Tibial nerve (tissue), 4 donors: ENCODE measurements at regions not wholly inside any gene's neighbourhood (a gene's known extent, or its start where the extent isn't known, plus 50 kb on each side); places are given as distances from the start of the nearest gene placed in this dataset.

Experiments used
- DNase-seq, 2 donors: peaks; one replicate each; pipeline ENCODE4 v3.0.0-alpha.2; 2019; ENCODE audit warnings: low spot score in 2 of 2
- H3K27ac ChIP-seq, 4 donors: fragments of 200-600 bp; sonication (generic) in 3 of 4; one replicate each; pipeline ENCODE4 v1.5.1; 2017 to 2019; ENCODE audit warnings: mild to moderate bottlenecking in 1 of 4
- H3K27me3 ChIP-seq, 2 donors: fragments of 200-600 bp; sonication (generic) in 1 of 2; one replicate each; pipeline versions ENCODE4 v1.5.1 to v1.6.0; 2017 to 2019
- H3K36me3 ChIP-seq, 3 donors: fragments of 200-600 bp; sonication (generic); one replicate each; pipeline ENCODE4 v1.5.1; 2018 to 2019
- H3K4me1 ChIP-seq, 4 donors: fragments of 200-600 bp; sonication (generic) in 3 of 4; one replicate each; pipeline ENCODE4 v1.5.1; 2017 to 2019
- H3K4me3 ChIP-seq, 4 donors: fragments of 200-600 bp; sonication (generic) in 3 of 4; one replicate each; pipeline ENCODE4 v1.5.1; 2017 to 2019; ENCODE audit warnings: mild to moderate bottlenecking in 1 of 4, moderate library complexity in 1 of 4
- H3K9me3 ChIP-seq, 4 donors: fragments of 200-600 bp; sonication (generic) in 3 of 4; one replicate each; pipeline ENCODE4 v1.5.1; 2017 to 2019
- EP300 ChIP-seq, 2 donors: sonication (generic); formaldehyde crosslinking; IDR thresholded peaks; one replicate each; pipeline ENCODE4 v1.6.1; 2017; ENCODE audit warnings: antibody characterized with exemption in 2 of 2, mild to moderate bottlenecking in 1 of 2
- POLR2A ChIP-seq, 2 donors: fragments of 450-650 bp; IDR thresholded peaks; one replicate each; pipeline ENCODE4 v1.6.1; 2017; ENCODE audit warnings: antibody characterized with exemption in 2 of 2, mild to moderate bottlenecking in 2 of 2, moderate library complexity in 2 of 2
- WGBS, 2 donors: methylation state at CpG; one replicate each; pipeline ENCODE4 v1.1.5; 2018; 5-methylcytosine and 5-hydroxymethylcytosine counted together
- TF ChIP-seq, protein P1 (sequence below), 5 experiments: fragments of 200-600 bp in 3 of 5; fragments of 450-650 bp in 2 of 5; sonication (generic) in 3 of 5; IDR thresholded peaks; one replicate each; pipeline ENCODE4 v1.5.1; 2016 to 2019; ENCODE audit warnings: antibody characterized with exemption in 5 of 5, mild to moderate bottlenecking in 3 of 5, moderate library complexity in 2 of 5

DNA sequence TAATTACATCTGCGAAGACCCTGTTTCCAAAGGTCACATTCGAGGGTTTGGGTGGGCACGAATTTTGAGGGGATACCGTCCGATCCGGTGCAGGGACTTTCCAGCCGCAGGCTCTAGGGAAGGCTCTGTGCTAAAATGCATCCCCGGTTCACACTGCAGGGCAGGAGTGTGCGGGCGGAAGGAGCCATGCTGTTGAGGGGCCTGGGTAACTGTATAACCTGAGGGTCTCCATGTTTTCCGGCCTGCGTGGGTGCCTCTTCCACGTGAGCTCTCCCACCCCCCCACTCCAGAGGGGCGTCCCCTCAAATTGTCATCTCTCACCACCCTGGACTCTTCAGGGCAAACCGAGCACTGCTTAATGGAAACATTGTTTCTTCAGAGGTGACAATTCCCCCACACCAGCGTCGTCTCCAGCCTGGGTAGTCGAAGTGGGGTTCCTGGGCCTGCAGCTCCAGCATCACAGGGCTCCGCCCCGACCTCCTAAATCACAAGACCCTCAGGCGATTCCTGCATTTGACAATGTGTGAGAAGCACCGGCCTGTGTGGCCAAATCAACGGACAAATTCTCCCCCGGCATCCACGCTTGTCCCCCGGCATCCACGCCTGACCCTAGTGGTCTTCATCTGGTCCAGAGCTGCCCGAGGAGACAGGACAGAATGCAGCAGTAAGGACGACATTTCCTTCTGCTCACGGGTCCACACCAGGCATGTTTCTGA is 51.2 kb downstream of the FOXL3 start:
- 78 to 79% methylated on average over 30 of the region's 30 CpGs for WGBS, 2 donors

DNA sequence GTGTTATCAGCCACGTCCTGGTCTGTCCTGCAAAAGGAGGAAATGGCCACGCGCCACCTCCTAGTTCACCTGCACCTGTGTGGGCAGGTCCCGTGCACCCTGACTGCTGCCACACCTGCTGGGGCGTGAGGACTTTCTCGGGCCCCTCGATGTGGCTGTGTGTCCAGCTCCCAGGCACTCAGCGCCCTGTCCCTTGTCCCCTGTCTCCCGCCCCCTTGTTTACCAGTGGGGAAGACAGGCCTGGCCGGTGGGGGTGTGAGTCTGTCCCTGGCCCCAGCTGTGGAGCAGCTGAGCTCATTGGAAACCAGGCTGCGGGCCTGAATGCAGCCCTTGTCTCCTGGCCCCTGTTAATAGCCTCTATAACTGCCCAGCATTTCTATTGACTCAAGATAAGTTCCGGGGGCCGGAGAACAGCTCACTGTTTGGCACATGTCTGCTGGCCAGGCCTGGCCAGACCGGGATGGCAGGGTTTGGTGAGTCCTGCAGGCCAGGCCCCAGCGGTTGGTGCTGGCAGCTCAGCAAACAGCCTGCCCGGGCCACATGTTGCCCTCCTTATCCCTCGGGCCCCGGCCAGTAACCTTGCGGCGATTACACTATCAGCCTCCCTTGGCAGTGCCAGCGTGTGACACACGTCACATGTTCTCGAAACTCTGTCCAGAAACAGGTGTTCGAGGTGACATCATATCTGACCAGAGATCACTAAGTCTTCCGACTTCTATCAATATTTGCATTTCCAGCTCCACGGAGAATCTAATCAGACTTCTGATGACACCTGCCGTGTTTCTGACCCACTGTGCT is 52.1 kb downstream of the FOXL3 start:
- no peaks in the 10 kb centered on the region for H3K27me3 ChIP-seq
- DNase-seq = no peak
- 58 to 59% methylated on average over 26 to 27 of the region's 27 CpGs for WGBS, 2 donors
- H3K4me3 ChIP-seq = no peak overlapping the region
- H3K4me1 ChIP-seq = peaks cover 0 to 35% (median 21%) of the 10 kb centered on the region in 4 donors
- H3K27ac ChIP-seq = peak overlapping the region in 3 of 4 donors; percentile 47 to 76 (median 72)
- H3K9me3 ChIP-seq = no peaks in the 10 kb centered on the region
- H3K36me3 ChIP-seq = no peaks in the 10 kb centered on the region
- TF ChIP-seq POLR2A (IDR thresholded peaks at IDR 0.05) (no peak), EP300 (IDR thresholded peaks at IDR 0.05) (peak in 1 of 2 donors; percentile 73)
- TF ChIP-seq, protein P1, sequence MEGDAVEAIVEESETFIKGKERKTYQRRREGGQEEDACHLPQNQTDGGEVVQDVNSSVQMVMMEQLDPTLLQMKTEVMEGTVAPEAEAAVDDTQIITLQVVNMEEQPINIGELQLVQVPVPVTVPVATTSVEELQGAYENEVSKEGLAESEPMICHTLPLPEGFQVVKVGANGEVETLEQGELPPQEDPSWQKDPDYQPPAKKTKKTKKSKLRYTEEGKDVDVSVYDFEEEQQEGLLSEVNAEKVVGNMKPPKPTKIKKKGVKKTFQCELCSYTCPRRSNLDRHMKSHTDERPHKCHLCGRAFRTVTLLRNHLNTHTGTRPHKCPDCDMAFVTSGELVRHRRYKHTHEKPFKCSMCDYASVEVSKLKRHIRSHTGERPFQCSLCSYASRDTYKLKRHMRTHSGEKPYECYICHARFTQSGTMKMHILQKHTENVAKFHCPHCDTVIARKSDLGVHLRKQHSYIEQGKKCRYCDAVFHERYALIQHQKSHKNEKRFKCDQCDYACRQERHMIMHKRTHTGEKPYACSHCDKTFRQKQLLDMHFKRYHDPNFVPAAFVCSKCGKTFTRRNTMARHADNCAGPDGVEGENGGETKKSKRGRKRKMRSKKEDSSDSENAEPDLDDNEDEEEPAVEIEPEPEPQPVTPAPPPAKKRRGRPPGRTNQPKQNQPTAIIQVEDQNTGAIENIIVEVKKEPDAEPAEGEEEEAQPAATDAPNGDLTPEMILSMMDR (IDR thresholded peaks at IDR 0.05) = peak in 1 of 5 experiments; percentile 11

More for the DNA sequence above, 51.2 kb downstream of the FOXL3 start:
- TF ChIP-seq, protein P1 (IDR thresholded peaks at IDR 0.05) = no peak
- no peak for TF ChIP-seq EP300 (IDR thresholded peaks at IDR 0.05)
- TF ChIP-seq POLR2A (IDR thresholded peaks at IDR 0.05) = no peak
- no peak for DNase-seq
- no peaks in the 10 kb centered on the region for H3K27me3 ChIP-seq
- peak overlapping the region in 3 of 4 donors; percentile 47 to 76 (median 55) for H3K27ac ChIP-seq
- no peak overlapping the region for H3K4me3 ChIP-seq
- H3K36me3 ChIP-seq = no peaks in the 10 kb centered on the region
- H3K4me1 ChIP-seq = peaks cover 0 to 35% (median 21%) of the 10 kb centered on the region in 4 donors
- no peaks in the 10 kb centered on the region for H3K9me3 ChIP-seq

DNA sequence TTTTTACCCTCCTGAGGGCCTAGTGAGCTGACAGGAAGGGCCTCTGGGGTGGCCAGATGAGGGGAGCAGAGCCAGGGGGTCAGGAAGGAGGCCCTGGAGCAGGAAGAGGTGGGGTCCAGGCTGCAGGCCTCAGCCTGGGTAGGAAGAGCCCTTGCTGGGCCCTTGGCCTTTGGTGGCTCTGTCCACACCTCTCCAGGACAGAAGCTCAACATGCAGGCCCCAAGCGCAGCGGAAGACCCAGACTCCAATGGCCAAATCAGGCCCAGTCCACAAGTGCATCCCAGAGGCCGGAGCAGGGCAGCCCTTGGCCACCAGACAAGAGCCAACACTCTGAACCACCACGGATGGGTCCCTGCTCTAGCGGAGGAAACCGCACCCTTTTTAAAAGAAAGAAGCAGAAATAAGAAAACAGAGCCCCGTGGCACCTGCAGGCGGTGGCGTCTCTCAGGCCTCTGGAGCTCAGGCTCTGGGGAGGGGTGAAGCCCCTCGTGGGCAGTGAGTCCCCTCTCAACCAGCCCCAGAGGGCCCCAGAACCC is 52.8 kb downstream of the FOXL3 start:
- Histone ChIP-seq H3K27ac (peak overlapping the region in 3 of 4 donors; percentile 47 to 76 (median 72)), H3K4me3 (no peak overlapping the region)

DNA sequence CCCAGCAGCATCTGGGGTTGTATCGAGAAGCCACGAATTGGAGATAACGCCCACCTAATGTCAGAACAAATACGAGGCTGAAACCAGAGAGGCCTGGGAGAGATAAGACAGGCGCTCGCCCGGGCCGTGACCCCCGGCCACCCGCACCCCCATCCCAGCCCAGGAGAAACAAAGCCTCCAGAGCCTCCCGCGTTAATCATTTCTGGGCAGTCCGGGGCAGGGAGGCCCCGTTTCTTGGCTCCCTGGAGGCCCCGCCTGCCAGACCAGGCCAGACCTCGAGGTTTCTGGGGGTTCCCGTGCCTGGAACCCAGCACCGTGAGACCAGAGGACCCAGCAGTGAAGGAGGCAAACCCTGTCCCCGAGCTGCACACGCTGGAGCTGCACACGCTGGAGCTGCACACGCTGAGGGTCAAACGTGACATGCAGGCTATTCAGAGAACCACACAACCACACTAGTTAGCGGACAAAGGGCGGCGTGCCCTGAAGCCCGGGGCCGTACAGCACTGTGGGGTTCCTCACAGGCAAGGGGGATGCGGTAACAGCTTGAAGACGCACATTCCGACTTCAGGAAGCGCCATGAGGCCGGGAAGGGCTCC is 53.4 kb downstream of the FOXL3 start:
- no peaks in the 10 kb centered on the region for H3K27me3 ChIP-seq
- peak overlapping the region in 3 of 4 donors; percentile 47 to 76 (median 72) for H3K27ac ChIP-seq
- TF ChIP-seq, protein P1 (IDR thresholded peaks at IDR 0.05) = no peak
- TF ChIP-seq EP300 (IDR thresholded peaks at IDR 0.05) (no peak), POLR2A (IDR thresholded peaks at IDR 0.05) (no peak)
- no peak for DNase-seq
- H3K4me1 ChIP-seq = peaks cover 0 to 35% (median 21%) of the 10 kb centered on the region in 4 donors
- WGBS, 2 donors = 70 to 74% methylated on average over 31 to 32 of the region's 33 CpGs
- H3K9me3 ChIP-seq = no peaks in the 10 kb centered on the region
- H3K36me3 ChIP-seq = no peaks in the 10 kb centered on the region
- no peak overlapping the region for H3K4me3 ChIP-seq

More for the DNA sequence above, 52.8 kb downstream of the FOXL3 start:
- Histone ChIP-seq H3K36me3 (no peaks in the 10 kb centered on the region), H3K9me3 (no peaks in the 10 kb centered on the region), H3K27me3 (no peaks in the 10 kb centered on the region), H3K4me1 (peaks cover 0 to 35% (median 21%) of the 10 kb centered on the region in 4 donors)
- no peak for DNase-seq
- TF ChIP-seq POLR2A (IDR thresholded peaks at IDR 0.05) = no peak
- TF ChIP-seq, protein P1 (IDR thresholded peaks at IDR 0.05) = no peak
- TF ChIP-seq EP300 (IDR thresholded peaks at IDR 0.05) = no peak
- 86 to 88% methylated on average over 10 of the region's 10 CpGs for WGBS, 2 donors
